Hepatocyte (in vitro differentiated cells): ENCODE measurements at regions not wholly inside any gene's neighbourhood (a gene's known extent, or its start where the extent isn't known, plus 50 kb on each side); places are given as distances from the start of the nearest gene placed in this dataset.

Experiments used
- DNase-seq: peaks from one replicate; pipeline ENCODE4 v3.0.0-alpha.2; 2016; ENCODE audit warnings: low spot score
- H2AFZ ChIP-seq: fragments of 200-600 bp; sonication (generic); 2 replicates; pipeline ENCODE4 v1.6.0; 2016; ENCODE audit warnings: antibody characterized with exemption, mild to moderate bottlenecking
- H3K27ac ChIP-seq: fragments of 200-600 bp; sonication (generic); 2 replicates; pipeline ENCODE4 v1.5.1; 2016; ENCODE audit warnings: mild to moderate bottlenecking
- H3K27me3 ChIP-seq: fragments of 200-600 bp; sonication (generic); 2 replicates; pipeline ENCODE4 v1.6.1; 2016
- H3K36me3 ChIP-seq: fragments of 200-600 bp; sonication (generic); replicated peaks from 2 replicates; pipeline ENCODE4 v1.5.1; 2016; ENCODE audit warnings: low read depth; ENCODE audit not compliant: insufficient read depth
- H3K4me1 ChIP-seq: fragments of 200-600 bp; sonication (generic); 2 replicates; pipeline ENCODE4 v1.5.1; 2016; ENCODE audit warnings: mild to moderate bottlenecking, moderate library complexity; ENCODE audit not compliant: insufficient read depth
- H3K4me2 ChIP-seq: fragments of 200-600 bp; sonication (generic); 2 replicates; pipeline ENCODE4 v1.6.0; 2016
- H3K4me3 ChIP-seq: fragments of 200-600 bp; sonication (generic); 2 replicates; pipeline ENCODE4 v1.5.1; 2016; ENCODE audit warnings: mild to moderate bottlenecking
- H3K79me2 ChIP-seq: fragments of 200-600 bp; sonication (generic); 2 replicates; pipeline ENCODE4 v1.6.0; 2017; ENCODE audit warnings: mild to moderate bottlenecking
- H3K9me2 ChIP-seq: fragments of 200-600 bp; sonication (generic); replicated peaks from 2 replicates; pipeline ENCODE4 v1.6.0; 2017; ENCODE audit warnings: mild to moderate bottlenecking; ENCODE audit not compliant: insufficient read depth
- H3K9me3 ChIP-seq: fragments of 200-600 bp; sonication (generic); 2 replicates; pipeline ENCODE4 v1.5.1; 2016; ENCODE audit warnings: low read depth, mild to moderate bottlenecking
- H4K20me1 ChIP-seq: fragments of 200-600 bp; sonication (generic); 2 replicates; pipeline ENCODE4 v1.6.0; 2016; ENCODE audit warnings: mild to moderate bottlenecking; ENCODE audit not compliant: insufficient read depth, poor library complexity, severe bottlenecking
- EZH2 ChIP-seq: fragments of 200-600 bp; sonication (generic); IDR thresholded peaks from 2 replicates; pipeline ENCODE4 v1.6.1; 2016; ENCODE audit warnings: antibody characterized with exemption, mild to moderate bottlenecking, borderline replicate concordance
- EZH2phosphoT487 ChIP-seq: fragments of 200-600 bp; sonication (generic); IDR thresholded peaks from one replicate; pipeline ENCODE4 v1.6.1; 2018; ENCODE audit warnings: antibody characterized with exemption, mild to moderate bottlenecking, low read depth, moderate library complexity; ENCODE audit not compliant: unreplicated experiment, severe bottlenecking
- whole genome bisulfite sequencing: methylation state at CpG from one replicate; pipeline ENCODE4 v1.1.6; 2016; ENCODE audit warnings: low lambda C conversion rate; ENCODE audit errors: missing lambda C conversion rate; 5-methylcytosine and 5-hydroxymethylcytosine counted together
- TF ChIP-seq, protein P1 (sequence below): fragments of 200-600 bp; sonication (generic); IDR thresholded peaks from 2 replicates; pipeline ENCODE4 v1.5.1; 2016; ENCODE audit warnings: antibody characterized with exemption, mild to moderate bottlenecking; ENCODE audit not compliant: poor library complexity

DNA sequence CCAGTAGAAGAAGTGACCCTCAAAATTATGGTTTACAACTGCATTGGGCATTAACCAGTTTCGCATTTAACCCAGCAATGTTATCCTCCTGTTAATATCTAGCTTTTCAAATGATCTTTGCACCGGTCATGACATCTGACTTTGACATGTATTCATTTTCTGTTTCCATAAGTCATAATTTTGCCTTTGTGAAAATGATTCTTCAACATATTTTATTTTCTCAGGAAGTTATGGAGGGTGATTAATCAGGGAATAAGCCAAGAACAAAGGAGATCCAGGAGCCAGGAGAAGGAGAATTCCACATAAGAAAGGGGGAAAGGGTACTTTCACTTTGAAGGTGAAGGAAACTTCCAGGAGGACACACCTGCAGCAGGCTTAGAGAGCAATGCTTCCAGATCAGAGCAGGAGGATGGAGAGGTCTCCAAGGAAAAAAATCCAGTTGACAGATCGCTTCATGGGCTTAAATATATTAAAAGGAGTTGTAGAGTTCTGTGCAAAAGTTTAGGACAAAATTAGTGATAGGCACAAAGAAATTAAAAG, 92.1 kb upstream of the FAM3C start:
- Histone ChIP-seq H4K20me1 (no peaks in the 10 kb centered on the region), H3K4me2 (no peak overlapping the region), H3K27ac (no peak overlapping the region), H3K36me3 (no peaks in the 10 kb centered on the region), H3K27me3 (no peaks in the 10 kb centered on the region), H3K4me3 (no peak overlapping the region), H3K79me2 (peaks cover 34% of the 10 kb centered on the region), H3K9me2 (no peaks in the 10 kb centered on the region), H3K9me3 (no peaks in the 10 kb centered on the region), H3K4me1 (no peaks in the 10 kb centered on the region), H2AFZ (no peak overlapping the region)
- 98% methylated on average over 3 of the region's 3 CpGs for WGBS
- DNase-seq: no peak
- no peak for TF ChIP-seq EZH2phosphoT487
- no peak for TF ChIP-seq EZH2
- TF ChIP-seq, protein P1, sequence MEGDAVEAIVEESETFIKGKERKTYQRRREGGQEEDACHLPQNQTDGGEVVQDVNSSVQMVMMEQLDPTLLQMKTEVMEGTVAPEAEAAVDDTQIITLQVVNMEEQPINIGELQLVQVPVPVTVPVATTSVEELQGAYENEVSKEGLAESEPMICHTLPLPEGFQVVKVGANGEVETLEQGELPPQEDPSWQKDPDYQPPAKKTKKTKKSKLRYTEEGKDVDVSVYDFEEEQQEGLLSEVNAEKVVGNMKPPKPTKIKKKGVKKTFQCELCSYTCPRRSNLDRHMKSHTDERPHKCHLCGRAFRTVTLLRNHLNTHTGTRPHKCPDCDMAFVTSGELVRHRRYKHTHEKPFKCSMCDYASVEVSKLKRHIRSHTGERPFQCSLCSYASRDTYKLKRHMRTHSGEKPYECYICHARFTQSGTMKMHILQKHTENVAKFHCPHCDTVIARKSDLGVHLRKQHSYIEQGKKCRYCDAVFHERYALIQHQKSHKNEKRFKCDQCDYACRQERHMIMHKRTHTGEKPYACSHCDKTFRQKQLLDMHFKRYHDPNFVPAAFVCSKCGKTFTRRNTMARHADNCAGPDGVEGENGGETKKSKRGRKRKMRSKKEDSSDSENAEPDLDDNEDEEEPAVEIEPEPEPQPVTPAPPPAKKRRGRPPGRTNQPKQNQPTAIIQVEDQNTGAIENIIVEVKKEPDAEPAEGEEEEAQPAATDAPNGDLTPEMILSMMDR: no peak

DNA sequence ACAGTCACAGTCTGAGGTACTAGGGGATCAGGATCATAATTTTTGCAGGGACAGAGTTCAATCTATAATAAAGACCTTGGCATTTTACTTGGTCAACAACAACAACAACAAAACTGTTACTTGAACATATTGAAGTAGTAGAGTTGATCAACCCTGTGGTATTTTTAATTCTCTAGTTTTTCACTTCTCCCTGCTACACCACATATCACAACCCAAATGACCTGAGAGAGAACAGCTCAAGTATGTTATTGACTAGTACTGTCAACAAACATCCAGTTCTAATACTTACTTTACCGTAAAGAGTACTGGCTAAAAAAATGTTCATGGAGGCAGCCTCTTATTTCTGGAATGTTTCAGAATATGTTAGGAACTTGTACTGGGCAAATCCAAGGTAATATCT, 90.5 kb upstream of the FAM3C start:
- H3K4me3 ChIP-seq: no peak overlapping the region
- H3K9me2 ChIP-seq: no peaks in the 10 kb centered on the region
- no peak for DNase-seq
- no peaks in the 10 kb centered on the region for H3K36me3 ChIP-seq
- no peak overlapping the region for H2AFZ ChIP-seq
- no peak overlapping the region for H3K4me2 ChIP-seq
- TF ChIP-seq EZH2phosphoT487: no peak
- TF ChIP-seq, protein P1: no peak
- TF ChIP-seq EZH2: no peak
- no peaks in the 10 kb centered on the region for H4K20me1 ChIP-seq
- H3K27me3 ChIP-seq: no peaks in the 10 kb centered on the region
- H3K79me2 ChIP-seq: peaks cover 23% of the 10 kb centered on the region
- peaks cover 4% of the 10 kb centered on the region for H3K4me1 ChIP-seq
- no peaks in the 10 kb centered on the region for H3K9me3 ChIP-seq
- H3K27ac ChIP-seq: no peak overlapping the region
- 56% methylated on average over 1 of the region's 1 CpG for WGBS

DNA sequence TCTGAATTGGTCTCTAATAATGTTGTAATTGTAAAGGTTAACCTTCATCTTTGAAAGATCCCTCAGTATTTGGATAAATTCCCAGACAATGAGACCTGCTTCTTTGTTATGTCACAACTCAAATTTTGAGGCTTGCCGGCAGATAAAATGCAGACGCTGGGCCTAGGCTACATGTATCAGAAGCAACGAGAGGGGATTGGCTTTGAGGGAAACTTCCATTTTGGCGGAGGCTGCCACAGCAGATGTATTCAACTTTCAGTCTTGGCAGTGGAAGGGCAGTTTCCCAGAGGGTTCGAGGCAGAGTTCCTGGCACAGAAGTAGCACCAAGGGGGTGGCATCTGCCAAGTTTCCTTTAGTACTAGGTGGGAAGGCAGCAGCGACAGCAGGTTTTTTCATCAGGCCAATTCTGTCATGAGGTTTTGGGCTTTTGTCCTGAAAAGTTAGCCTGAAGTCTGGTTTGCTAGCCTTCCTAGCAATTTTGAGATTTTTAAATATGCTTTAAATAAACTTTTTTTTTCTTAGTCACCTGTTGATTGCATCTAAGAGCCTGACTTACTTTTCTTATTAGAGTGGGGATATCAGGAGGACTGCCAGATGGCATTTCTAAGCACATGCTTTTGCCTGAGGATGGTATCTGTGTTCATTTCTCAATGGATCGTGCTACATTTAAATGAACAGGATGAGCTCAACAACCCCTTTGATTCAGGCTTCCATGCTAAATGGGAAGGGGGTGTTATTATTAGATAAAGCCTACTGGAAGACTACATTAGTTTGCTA, 89.5 kb upstream of the FAM3C start:
- H4K20me1 ChIP-seq: no peaks in the 10 kb centered on the region
- H3K9me3 ChIP-seq: no peaks in the 10 kb centered on the region
- TF ChIP-seq EZH2: no peak
- TF ChIP-seq, protein P1: no peak
- TF ChIP-seq EZH2phosphoT487: no peak
- no peak overlapping the region for H3K4me2 ChIP-seq
- H2AFZ ChIP-seq: no peak overlapping the region
- H3K4me3 ChIP-seq: no peak overlapping the region
- no peak for DNase-seq
- H3K4me1 ChIP-seq: peaks cover 9% of the 10 kb centered on the region
- H3K36me3 ChIP-seq: no peaks in the 10 kb centered on the region
- no peaks in the 10 kb centered on the region for H3K27me3 ChIP-seq
- peaks cover 17% of the 10 kb centered on the region for H3K79me2 ChIP-seq
- no peaks in the 10 kb centered on the region for H3K9me2 ChIP-seq
- 87% methylated on average over 7 of the region's 7 CpGs for WGBS
- no peak overlapping the region for H3K27ac ChIP-seq
